ENCODE measurements at regions not wholly inside any gene's neighbourhood (a gene's known extent, or its start where the extent isn't known, plus 50 kb on each side); places are given as distances from the start of the nearest gene placed in this dataset.

- Histone ChIP-seq H3K27ac (ENCODE audit: low read length) (no peak overlapping the region), H3K4me3 (ENCODE audit: low read length) (no peak overlapping the region), H3K4me1 (ENCODE audit: control insufficient read depth, insufficient read depth, low read length) (no peaks in the 10 kb centered on the region), H3K36me3 (ENCODE audit: control insufficient read depth, insufficient read depth, low read length) (no peaks in the 10 kb centered on the region), H3K27me3 (ENCODE audit: control insufficient read depth, insufficient read depth, low read length) (no peaks in the 10 kb centered on the region), H3K9me3 (ENCODE audit: control insufficient read depth, insufficient read depth, low read length) (no peaks in the 10 kb centered on the region)
- no peaks in the 10 kb centered on the region for H3K27me3 Mint-ChIP-seq (ENCODE audit: low read depth in 2 of 2)
- no peak overlapping the region for H3K4me3 Mint-ChIP-seq
- WGBS (ENCODE audit: insufficient coverage) = 63% methylated on average over 5 of the region's 5 CpGs
- no peaks in the 10 kb centered on the region for H3K9me3 Mint-ChIP-seq
- DNase-seq = no peak
- H3K4me1 Mint-ChIP-seq = no peaks in the 10 kb centered on the region
- ATAC-seq = no peak
- no peak for TF ChIP-seq CTCF (IDR thresholded peaks at IDR 0.05)
- H3K27ac Mint-ChIP-seq = no peak overlapping the region
- no peaks in the 10 kb centered on the region for H3K36me3 Mint-ChIP-seq
- intact Hi-C loops (cut with micrococcal nuclease) = no loop called here
Measured at GRCh38 chr13:47545201-47546024, 455.7 kb downstream of the SUCLA2 start.

- DNase-seq (no peak), ATAC-seq (no peak)
- 100% methylated on average over 1 of the region's 2 CpGs for WGBS (ENCODE audit: insufficient coverage)
- H3K9me3 Mint-ChIP-seq = peaks cover 3 to 8% of the 10 kb centered on the region in 2 donors
- H3K27me3 Mint-ChIP-seq (ENCODE audit: low read depth in 2 of 2) = no peaks in the 10 kb centered on the region
- no peak overlapping the region for H3K27ac ChIP-seq (ENCODE audit: low read length)
- no peak overlapping the region for H3K27ac Mint-ChIP-seq
- no peaks in the 10 kb centered on the region for H3K27me3 ChIP-seq (ENCODE audit: control insufficient read depth, insufficient read depth, low read length)
- H3K9me3 ChIP-seq (ENCODE audit: control insufficient read depth, insufficient read depth, low read length) = no peaks in the 10 kb centered on the region
- H3K36me3 Mint-ChIP-seq = no peaks in the 10 kb centered on the region
- no peaks in the 10 kb centered on the region for H3K4me1 Mint-ChIP-seq
- H3K4me1 ChIP-seq (ENCODE audit: control insufficient read depth, insufficient read depth, low read length) = no peaks in the 10 kb centered on the region
- no peak overlapping the region for H3K4me3 Mint-ChIP-seq
- TF ChIP-seq CTCF (IDR thresholded peaks at IDR 0.05) = no peak
- intact Hi-C loops (cut with micrococcal nuclease) = no loop called here
- no peaks in the 10 kb centered on the region for H3K36me3 ChIP-seq (ENCODE audit: control insufficient read depth, insufficient read depth, low read length)
- no peak overlapping the region for H3K4me3 ChIP-seq (ENCODE audit: low read length)
Measured at GRCh38 chr13:47539317-47539716, 461.8 kb downstream of the SUCLA2 start.

GRCh38 chr13:47523771-47524170, 477.3 kb downstream of the SUCLA2 start:
- H3K4me3 Mint-ChIP-seq = no peak overlapping the region
- H3K9me3 Mint-ChIP-seq = peaks cover 0 to 2% of the 10 kb centered on the region in 2 donors
- 80% methylated on average over 1 of the region's 1 CpG for WGBS (ENCODE audit: insufficient coverage)
- Histone ChIP-seq H3K27ac (ENCODE audit: low read length) (no peak overlapping the region), H3K27me3 (ENCODE audit: control insufficient read depth, insufficient read depth, low read length) (no peaks in the 10 kb centered on the region), H3K9me3 (ENCODE audit: control insufficient read depth, insufficient read depth, low read length) (peaks cover 9% of the 10 kb centered on the region), H3K4me1 (ENCODE audit: control insufficient read depth, insufficient read depth, low read length) (no peaks in the 10 kb centered on the region), H3K4me3 (ENCODE audit: low read length) (no peak overlapping the region), H3K36me3 (ENCODE audit: control insufficient read depth, insufficient read depth, low read length) (no peaks in the 10 kb centered on the region)
- TF ChIP-seq CTCF (IDR thresholded peaks at IDR 0.05) = no peak
- no peak for DNase-seq
- H3K27me3 Mint-ChIP-seq (ENCODE audit: low read depth in 2 of 2) = no peaks in the 10 kb centered on the region
- no peaks in the 10 kb centered on the region for H3K4me1 Mint-ChIP-seq
- no peak for ATAC-seq
- no peaks in the 10 kb centered on the region for H3K36me3 Mint-ChIP-seq
- intact Hi-C loops (cut with micrococcal nuclease) = no loop called here
- no peak overlapping the region for H3K27ac Mint-ChIP-seq
